ENCODE measurements at regions not wholly inside any gene's neighbourhood (a gene's known extent, or its start where the extent isn't known, plus 50 kb on each side); places are given as distances from the start of the nearest gene placed in this dataset.

- TF ChIP-seq CTCF (IDR thresholded peaks at IDR 0.05; ENCODE audit: low read depth, low read length, missing control alignments), result no peak
- no peak overlapping the region for H3K4me3 ChIP-seq (replicated peaks; ENCODE audit: low read depth, low read length)
- no peak for DNase-seq (ENCODE audit: extremely low read depth, low read depth)
Observed at GRCh38 chr1:68328490-68328889, 96.2 kb upstream of the WLS start.

GRCh38 chr1:68327414-68327813 lies 95.1 kb upstream of the WLS start:
- no peak overlapping the region for H3K4me3 ChIP-seq (replicated peaks; ENCODE audit: low read depth, low read length)
- DNase-seq (ENCODE audit: extremely low read depth, low read depth), result no peak
- no peak for TF ChIP-seq CTCF (IDR thresholded peaks at IDR 0.05; ENCODE audit: low read depth, low read length, missing control alignments)

GRCh38 chr1:68326481-68326880 lies 94.2 kb upstream of the WLS start:
- no peak for DNase-seq (ENCODE audit: extremely low read depth, low read depth)
- no peak overlapping the region for H3K4me3 ChIP-seq (replicated peaks; ENCODE audit: low read depth, low read length)
- no peak for TF ChIP-seq CTCF (IDR thresholded peaks at IDR 0.05; ENCODE audit: low read depth, low read length, missing control alignments)

- no peak overlapping the region for H3K4me3 ChIP-seq (replicated peaks; ENCODE audit: low read depth, low read length)
- no peak for TF ChIP-seq CTCF (IDR thresholded peaks at IDR 0.05; ENCODE audit: low read depth, low read length, missing control alignments)
- DNase-seq (ENCODE audit: extremely low read depth, low read depth), result no peak
Observed at GRCh38 chr1:68324316-68324715, 92.0 kb upstream of the WLS start.

- peak; percentile 75 for DNase-seq (ENCODE audit: extremely low read depth, low read depth)
- TF ChIP-seq CTCF (IDR thresholded peaks at IDR 0.05; ENCODE audit: low read depth, low read length, missing control alignments), result no peak
Observed at GRCh38 chr1:68322837-68323687, 90.7 kb upstream of the WLS start.

GRCh38 chr1:68322096-68322495 lies 89.8 kb upstream of the WLS start:
- DNase-seq (ENCODE audit: extremely low read depth, low read depth), result no peak
- no peak for TF ChIP-seq CTCF (IDR thresholded peaks at IDR 0.05; ENCODE audit: low read depth, low read length, missing control alignments)
- H3K4me3 ChIP-seq (replicated peaks; ENCODE audit: low read depth, low read length), result no peak overlapping the region

More at GRCh38 chr1:68322837-68323687, 90.7 kb upstream of the WLS start:
- no peak overlapping the region for H3K4me3 ChIP-seq (replicated peaks; ENCODE audit: low read depth, low read length)

Data from HFF-Myc (cell line).